Progenitor cell of endocrine pancreas (in vitro differentiated cells): ENCODE measurements at regions not wholly inside any gene's neighbourhood (a gene's known extent, or its start where the extent isn't known, plus 50 kb on each side); places are given as distances from the start of the nearest gene placed in this dataset.

ENCODE experiments used
- DNase-seq: peaks from one replicate; pipeline ENCODE4 v3.0.0; 2021; ENCODE audit warnings: low spot score; ENCODE audit not compliant: unreplicated experiment
- H3K27ac Mint-ChIP-seq: 2 replicates; pipeline ENCODE4 v1.8.0; 2021; ENCODE audit warnings: mild to moderate bottlenecking, moderate library complexity, mixed read lengths
- H3K27me3 Mint-ChIP-seq: 2 replicates; pipeline ENCODE4 v1.8.0; 2021; ENCODE audit warnings: mixed read lengths
- H3K36me3 Mint-ChIP-seq: 2 replicates; pipeline ENCODE4 v1.8.0; 2022; ENCODE audit warnings: mixed read lengths; ENCODE audit not compliant: insufficient read depth
- H3K4me1 Mint-ChIP-seq: 2 replicates; pipeline ENCODE4 v1.8.0; 2021; ENCODE audit warnings: low read depth, mixed read lengths
- H3K4me3 Mint-ChIP-seq: 2 replicates; pipeline ENCODE4 v1.8.0; 2021; ENCODE audit warnings: low read depth, mild to moderate bottlenecking, moderate library complexity, mixed read lengths
- H3K9me3 Mint-ChIP-seq: 2 replicates; pipeline ENCODE4 v1.8.0; 2021; ENCODE audit warnings: low read depth, mixed read lengths
- CTCF ChIP-seq: fragments of 200-600 bp; sonication (generic); IDR thresholded peaks from one replicate; pipeline ENCODE4 v1.5.0; 2021; ENCODE audit warnings: antibody characterized with exemption, mild to moderate bottlenecking; ENCODE audit not compliant: unreplicated experiment

GRCh38 chr16:89034971-89035668 lies 58.1 kb upstream of the CBFA2T3 start:
- peaks cover 33% of the 10 kb centered on the region for H3K27me3 Mint-ChIP-seq
- TF ChIP-seq CTCF = no peak
- DNase-seq = no peak
- H3K27ac Mint-ChIP-seq = no peak overlapping the region
- H3K36me3 Mint-ChIP-seq = no peaks in the 10 kb centered on the region
- H3K4me1 Mint-ChIP-seq = no peaks in the 10 kb centered on the region
- peaks cover 8% of the 10 kb centered on the region for H3K9me3 Mint-ChIP-seq
- no peak overlapping the region for H3K4me3 Mint-ChIP-seq

DNA sequence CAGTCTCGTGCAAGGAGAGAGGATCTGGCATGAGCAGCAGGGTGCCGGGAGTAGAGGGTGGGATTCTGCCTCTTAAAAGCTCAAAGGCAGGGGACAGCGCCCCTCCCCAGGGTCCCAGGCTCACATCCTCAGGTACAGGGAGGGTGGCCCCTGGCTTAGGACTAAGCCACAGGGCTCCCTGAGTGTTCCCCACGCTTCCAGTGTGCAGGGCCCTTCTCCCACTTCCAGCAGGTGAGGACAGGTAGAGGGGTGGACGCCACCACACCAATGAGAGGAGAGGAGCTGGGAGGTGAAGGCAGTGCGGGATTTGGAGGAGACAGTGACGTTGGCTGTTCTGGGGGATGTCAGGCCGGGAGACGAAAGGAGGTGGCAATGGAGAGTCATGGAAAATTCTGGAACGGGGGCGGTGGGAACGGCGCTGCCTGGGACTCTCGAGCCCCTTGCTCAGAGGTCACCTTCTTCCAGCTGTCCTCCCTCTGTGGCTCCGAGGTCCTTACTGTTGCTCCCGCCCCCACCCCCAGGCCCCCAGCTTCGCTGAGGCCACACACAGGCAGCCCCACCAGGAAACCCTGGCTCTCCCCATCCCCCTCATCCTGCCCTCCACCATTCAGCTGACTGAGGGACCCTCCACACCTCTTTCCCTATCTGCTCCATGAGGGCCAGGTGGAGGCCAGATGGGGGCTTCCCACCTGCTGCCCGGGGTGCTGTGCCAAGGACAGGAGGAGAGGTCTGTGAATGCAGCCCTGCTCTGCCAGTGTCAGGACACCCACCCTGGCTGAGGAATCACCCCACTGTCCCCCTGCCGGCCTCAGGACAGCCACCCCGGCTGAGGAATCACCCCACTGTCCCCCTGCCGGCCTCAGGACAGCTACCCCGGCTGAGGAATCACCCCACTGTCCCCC lies 57.7 kb upstream of the ACSF3 start:
- Mint-ChIP-seq H3K27ac (no peak overlapping the region), H3K4me3 (no peak overlapping the region), H3K4me1 (no peaks in the 10 kb centered on the region), H3K9me3 (peaks cover 5% of the 10 kb centered on the region), H3K36me3 (no peaks in the 10 kb centered on the region), H3K27me3 (peaks cover 31% of the 10 kb centered on the region)
- no peak for TF ChIP-seq CTCF
- DNase-seq = no peak

- no peak for TF ChIP-seq CTCF
- DNase-seq = no peak
- no peaks in the 10 kb centered on the region for H3K9me3 Mint-ChIP-seq
- H3K27ac Mint-ChIP-seq = no peak overlapping the region
- no peaks in the 10 kb centered on the region for H3K4me1 Mint-ChIP-seq
- no peaks in the 10 kb centered on the region for H3K36me3 Mint-ChIP-seq
- peaks cover 26% of the 10 kb centered on the region for H3K27me3 Mint-ChIP-seq
- no peak overlapping the region for H3K4me3 Mint-ChIP-seq
Observed at GRCh38 chr16:89036776-89037175, 56.9 kb upstream of the ACSF3 start.

DNA sequence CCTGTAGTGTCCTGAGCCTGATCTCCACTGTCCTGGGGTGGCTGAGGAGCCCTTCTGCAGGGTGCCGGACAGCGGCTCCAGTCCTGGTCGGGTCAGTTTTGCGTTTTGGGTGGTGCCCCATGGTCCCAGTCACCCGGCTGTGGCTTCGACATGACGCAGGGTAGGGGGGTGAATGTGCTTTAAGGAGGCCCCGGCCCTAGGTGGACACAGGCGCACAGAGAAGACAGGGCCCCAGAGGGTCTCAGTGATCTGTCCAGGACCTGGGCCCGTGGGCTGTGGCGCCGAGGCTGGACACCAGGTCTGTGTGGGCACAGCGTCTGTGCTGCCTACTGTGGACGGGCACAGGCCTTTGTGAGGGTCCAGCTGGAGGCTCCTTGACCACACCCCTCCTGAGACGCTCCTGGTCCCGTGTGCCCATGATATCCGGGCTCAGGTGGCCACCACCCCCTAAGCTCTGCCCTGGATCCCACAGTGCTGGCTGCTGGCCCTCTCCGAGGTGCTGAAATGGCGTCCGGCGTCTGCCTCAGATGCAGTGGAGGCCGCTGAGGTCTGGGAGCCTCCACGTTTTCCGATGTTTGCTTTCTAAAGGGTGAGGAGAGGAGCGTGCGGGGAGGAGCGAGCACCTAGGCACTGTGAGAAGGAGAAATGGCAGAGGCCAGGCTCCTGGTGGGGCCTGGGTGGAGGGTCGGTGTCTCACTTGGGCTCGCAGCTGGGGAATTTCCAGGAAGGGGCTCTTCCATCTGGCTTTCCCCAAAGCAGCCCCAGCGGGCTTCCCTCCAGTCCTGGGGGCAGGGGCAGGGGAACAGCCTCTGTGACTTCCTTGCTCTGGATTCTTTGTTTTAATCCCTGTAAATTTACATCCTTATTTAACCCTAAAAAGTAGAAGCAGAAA lies 56.1 kb upstream of the ACSF3 start:
- peak; percentile 72 for DNase-seq
- H3K36me3 Mint-ChIP-seq = no peaks in the 10 kb centered on the region
- no peak for TF ChIP-seq CTCF
- H3K4me3 Mint-ChIP-seq = no peak overlapping the region
- H3K4me1 Mint-ChIP-seq = no peaks in the 10 kb centered on the region
- H3K27ac Mint-ChIP-seq = no peak overlapping the region
- no peaks in the 10 kb centered on the region for H3K9me3 Mint-ChIP-seq
- peaks cover 22% of the 10 kb centered on the region for H3K27me3 Mint-ChIP-seq

DNA sequence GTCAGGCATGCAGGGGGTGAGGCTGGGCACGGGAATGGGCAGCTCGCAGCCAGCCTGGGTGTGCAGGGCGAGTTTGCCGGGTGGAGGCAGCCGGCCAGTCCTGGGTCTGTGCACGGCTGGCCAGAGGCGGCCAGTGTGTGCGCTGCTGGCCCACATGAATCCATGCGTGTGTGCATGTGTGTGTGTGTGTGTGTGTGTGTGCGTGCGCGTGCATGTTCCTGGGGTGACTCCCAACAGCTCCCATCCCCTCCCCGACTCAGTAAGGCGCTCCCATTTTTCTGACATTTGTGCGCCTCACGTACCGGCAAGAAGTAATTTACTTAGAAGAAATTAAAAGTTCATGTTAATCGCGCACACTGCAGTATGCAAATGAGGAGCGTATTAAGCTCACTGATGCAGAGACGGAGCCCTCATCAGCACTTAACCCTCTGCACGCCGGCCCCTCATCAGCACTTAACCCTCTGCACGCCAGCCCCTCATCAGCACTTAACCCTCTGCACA lies 55.4 kb upstream of the ACSF3 start:
- no peak for TF ChIP-seq CTCF
- Mint-ChIP-seq H3K27me3 (peaks cover 20% of the 10 kb centered on the region), H3K9me3 (no peaks in the 10 kb centered on the region), H3K36me3 (no peaks in the 10 kb centered on the region), H3K4me1 (no peaks in the 10 kb centered on the region), H3K4me3 (no peak overlapping the region), H3K27ac (no peak overlapping the region)
- DNase-seq = no peak
